Activated T-cell treated with anti-CD3 and anti-CD28 coated beads, Interleukin-2, amount 50 U/mL, for 72 hours (primary cell): ENCODE measurements at regions not wholly inside any gene's neighbourhood (a gene's known extent, or its start where the extent isn't known, plus 50 kb on each side); places are given as distances from the start of the nearest gene placed in this dataset.

ENCODE experiments used
- ATAC-seq, 2 donors: fragments of 150-1000 bp; cut with Tn5 transposase; replicated peaks in 1 of 2; 2 replicates each; pipeline ENCODE4 v1.10.0; 2021; ENCODE audit warnings: moderate library complexity in 2 of 2, mild to moderate bottlenecking in 1 of 2
- DNase-seq, 2 donors: peaks; one replicate each; pipeline ENCODE4 v3.0.0; 2021 to 2022; ENCODE audit warnings: mixed read lengths in 1 of 2
- H3K27ac Mint-ChIP-seq: one replicate; pipeline ENCODE4 v1.8.0; 2022; ENCODE audit warnings: mild to moderate bottlenecking, moderate library complexity, mixed read lengths
- H3K27me3 Mint-ChIP-seq: one replicate; pipeline ENCODE4 v1.8.0; 2022; ENCODE audit warnings: low read depth, mixed read lengths
- H3K36me3 Mint-ChIP-seq, 2 donors: one replicate each; pipeline ENCODE4 v1.8.0; 2022; ENCODE audit warnings: mixed read lengths in 2 of 2, mild to moderate bottlenecking in 1 of 2; ENCODE audit not compliant: insufficient read depth in 2 of 2
- H3K4me1 Mint-ChIP-seq: one replicate; pipeline ENCODE4 v1.8.0; 2022; ENCODE audit warnings: low read depth, mixed read lengths
- H3K4me3 Mint-ChIP-seq, 2 donors: one replicate each; pipeline ENCODE4 v1.8.0; 2022; ENCODE audit warnings: mild to moderate bottlenecking in 2 of 2, mixed read lengths in 2 of 2, moderate library complexity in 2 of 2
- H3K9me3 Mint-ChIP-seq, 2 donors: one replicate each; pipeline ENCODE4 v1.8.0; 2022; ENCODE audit warnings: mixed read lengths in 2 of 2

DNA sequence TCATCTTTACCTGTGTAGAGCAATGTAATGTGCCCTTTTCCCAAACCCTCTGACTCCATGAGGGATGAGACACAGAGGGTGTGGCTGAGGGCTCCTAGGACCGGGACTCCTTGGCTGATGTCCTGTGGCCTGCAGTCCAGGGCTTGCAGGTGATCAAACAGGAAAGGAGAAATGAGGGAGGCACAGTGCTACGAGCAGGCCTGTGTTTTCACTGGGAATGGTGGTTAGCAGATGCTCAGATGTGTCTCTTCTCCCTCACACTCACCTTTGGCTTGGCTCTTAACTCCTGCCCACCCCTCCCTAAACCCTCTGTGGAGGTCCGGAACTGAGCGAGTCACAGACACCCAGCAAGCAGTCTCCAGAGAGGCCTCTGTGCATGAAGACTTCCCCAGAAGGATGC is 254.4 kb downstream of the DAD1 start:
- no peak for ATAC-seq
- no peaks in the 10 kb centered on the region for H3K36me3 Mint-ChIP-seq
- no peak for DNase-seq
- no peak overlapping the region for H3K27ac Mint-ChIP-seq
- H3K4me3 Mint-ChIP-seq = no peak overlapping the region
- no peaks in the 10 kb centered on the region for H3K4me1 Mint-ChIP-seq
- H3K27me3 Mint-ChIP-seq = no peaks in the 10 kb centered on the region
- no peaks in the 10 kb centered on the region for H3K9me3 Mint-ChIP-seq

GRCh38 chr14:22334275-22334577 is 254.8 kb downstream of the DAD1 start:
- Mint-ChIP-seq H3K4me1 (no peaks in the 10 kb centered on the region), H3K9me3 (no peaks in the 10 kb centered on the region), H3K36me3 (no peaks in the 10 kb centered on the region), H3K27me3 (no peaks in the 10 kb centered on the region), H3K4me3 (no peak overlapping the region), H3K27ac (no peak overlapping the region)
- DNase-seq (no peak), ATAC-seq (no peak)

GRCh38 chr14:22333422-22334274 is 255.4 kb downstream of the DAD1 start:
- DNase-seq = no peak
- no peak for ATAC-seq
- H3K4me3 Mint-ChIP-seq = no peak overlapping the region

GRCh38 chr14:22332686-22333421 is 256.2 kb downstream of the DAD1 start:
- Mint-ChIP-seq H3K27ac (no peak overlapping the region), H3K27me3 (no peaks in the 10 kb centered on the region), H3K9me3 (no peaks in the 10 kb centered on the region), H3K4me1 (no peaks in the 10 kb centered on the region), H3K36me3 (no peaks in the 10 kb centered on the region), H3K4me3 (no peak overlapping the region)
- DNase-seq (no peak), ATAC-seq (no peak)

More at GRCh38 chr14:22333422-22334274, 255.4 kb downstream of the DAD1 start:
- Mint-ChIP-seq H3K27me3 (no peaks in the 10 kb centered on the region), H3K27ac (no peak overlapping the region), H3K36me3 (no peaks in the 10 kb centered on the region), H3K4me1 (no peaks in the 10 kb centered on the region), H3K9me3 (no peaks in the 10 kb centered on the region)

GRCh38 chr14:22329371-22329770 is 259.7 kb downstream of the DAD1 start:
- Mint-ChIP-seq H3K27ac (no peak overlapping the region), H3K4me3 (no peak overlapping the region), H3K9me3 (no peaks in the 10 kb centered on the region), H3K36me3 (no peaks in the 10 kb centered on the region), H3K4me1 (no peaks in the 10 kb centered on the region), H3K27me3 (no peaks in the 10 kb centered on the region)
- ATAC-seq (no peak), DNase-seq (no peak)

DNA sequence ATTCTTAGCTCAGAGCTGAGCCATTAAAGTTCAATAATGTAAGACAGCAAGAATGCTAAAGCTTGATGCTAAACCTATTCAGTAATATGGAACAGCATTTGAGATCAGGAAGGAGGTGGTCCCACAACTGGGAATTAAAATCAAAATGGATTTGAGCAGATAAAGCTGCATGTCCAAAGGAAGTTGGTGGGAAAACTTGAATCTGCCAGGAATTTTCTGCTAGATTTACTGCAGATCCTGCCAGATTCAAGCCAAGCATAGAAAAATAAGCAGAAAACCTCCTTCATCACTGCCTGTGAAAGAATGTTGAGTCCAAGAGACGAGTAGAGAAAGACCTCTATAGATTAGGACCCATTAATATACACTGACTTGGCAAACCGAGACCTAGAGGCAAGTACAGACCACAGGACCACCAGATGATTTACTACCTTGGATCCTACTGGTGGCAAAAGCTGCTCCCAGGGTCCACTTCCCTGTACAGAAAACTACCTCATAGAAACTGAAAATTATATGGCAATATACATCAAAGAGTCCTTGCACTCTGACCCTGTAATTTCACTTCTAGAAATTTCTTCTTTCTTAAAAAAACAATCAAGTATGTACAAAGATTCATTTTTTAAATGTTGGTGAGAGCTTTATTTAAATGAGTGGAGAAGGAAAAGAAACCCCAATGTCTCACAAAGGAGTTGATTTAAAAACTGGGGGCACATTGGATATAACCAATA is 263.2 kb downstream of the DAD1 start:
- no peak for DNase-seq
- no peaks in the 10 kb centered on the region for H3K9me3 Mint-ChIP-seq
- no peak overlapping the region for H3K27ac Mint-ChIP-seq
- H3K36me3 Mint-ChIP-seq = no peaks in the 10 kb centered on the region
- no peak for ATAC-seq
- H3K4me1 Mint-ChIP-seq = no peaks in the 10 kb centered on the region
- H3K27me3 Mint-ChIP-seq = no peaks in the 10 kb centered on the region
- no peak overlapping the region for H3K4me3 Mint-ChIP-seq

GRCh38 chr14:22320362-22320750 is 268.7 kb downstream of the DAD1 start:
- Mint-ChIP-seq H3K9me3 (no peaks in the 10 kb centered on the region), H3K36me3 (no peaks in the 10 kb centered on the region), H3K27ac (no peak overlapping the region), H3K4me1 (no peaks in the 10 kb centered on the region), H3K27me3 (no peaks in the 10 kb centered on the region), H3K4me3 (peak overlapping the region; percentile 65 to 76)
- DNase-seq = no peak
- no peak for ATAC-seq

DNA sequence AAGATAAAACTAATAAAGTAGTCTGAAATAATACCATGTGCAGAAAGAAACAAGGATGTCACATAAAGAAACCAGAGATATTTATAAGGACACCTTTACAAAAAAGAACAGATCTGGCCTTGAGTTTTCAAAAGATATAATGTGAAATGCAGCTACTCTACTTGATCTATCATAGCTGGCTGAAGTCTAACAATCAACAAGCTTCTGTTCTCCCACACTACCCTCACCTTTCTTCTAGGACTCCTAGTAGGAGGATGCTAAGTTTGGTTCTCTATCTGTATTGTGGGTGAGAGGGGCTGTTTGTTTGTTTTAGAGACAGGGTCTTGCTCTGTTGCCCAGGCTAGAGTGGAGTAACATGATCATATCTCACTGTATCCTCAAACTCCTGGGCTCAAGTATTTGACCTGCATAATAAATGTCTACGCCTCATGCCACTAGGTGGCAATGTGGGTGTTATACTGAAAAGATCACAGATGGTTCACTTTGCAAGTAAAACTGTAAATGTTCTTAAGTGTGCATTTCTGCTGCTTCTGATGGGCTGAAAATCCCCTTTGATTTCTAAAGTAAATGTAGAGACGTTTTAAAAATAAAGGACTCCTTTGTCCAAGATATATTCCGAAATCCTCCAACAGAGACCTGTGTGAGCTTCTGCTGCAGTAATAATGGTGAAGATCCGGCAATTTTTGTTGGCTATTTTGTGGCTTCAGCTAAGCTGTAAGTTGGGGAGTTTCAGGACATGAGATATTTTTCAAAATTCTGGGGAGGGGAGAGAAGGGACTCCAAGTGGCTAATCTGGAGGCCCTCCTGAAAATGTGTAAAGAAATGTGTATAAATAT is 269.3 kb downstream of the DAD1 start:
- no peaks in the 10 kb centered on the region for H3K4me1 Mint-ChIP-seq
- DNase-seq = no peak
- peak overlapping the region; percentile 73 for H3K27ac Mint-ChIP-seq
- H3K9me3 Mint-ChIP-seq = no peaks in the 10 kb centered on the region
- peak; percentile 39 to 41 for ATAC-seq
- H3K4me3 Mint-ChIP-seq = peak overlapping the region; percentile 65 to 76
- H3K36me3 Mint-ChIP-seq = no peaks in the 10 kb centered on the region
- H3K27me3 Mint-ChIP-seq = no peaks in the 10 kb centered on the region

GRCh38 chr14:22318951-22319350 is 270.1 kb downstream of the DAD1 start:
- DNase-seq = no peak
- Mint-ChIP-seq H3K4me1 (no peaks in the 10 kb centered on the region), H3K4me3 (peak overlapping the region in 1 of 2 donors; percentile 76), H3K9me3 (no peaks in the 10 kb centered on the region), H3K27me3 (no peaks in the 10 kb centered on the region), H3K27ac (peak overlapping the region; percentile 86), H3K36me3 (no peaks in the 10 kb centered on the region)
- ATAC-seq = no peak

DNA sequence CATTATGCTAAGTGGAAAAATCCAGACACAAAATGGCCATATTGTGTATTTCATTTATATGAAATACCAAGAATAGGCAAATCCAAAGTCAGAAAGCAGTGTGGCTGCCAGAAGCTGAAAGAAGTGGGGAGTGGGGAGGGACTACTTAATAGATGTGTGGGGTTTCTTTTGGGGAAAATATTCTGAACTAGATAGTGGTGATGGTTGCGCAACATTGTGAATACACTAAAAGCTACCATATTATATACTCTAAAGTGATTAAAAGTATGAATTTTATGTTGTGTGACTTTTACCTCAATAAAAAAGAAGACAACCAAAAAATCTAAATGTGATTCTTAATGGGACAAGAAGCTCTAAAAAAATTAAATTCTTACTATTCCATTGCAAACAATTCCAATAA is 272.6 kb downstream of the DAD1 start:
- H3K9me3 Mint-ChIP-seq = no peaks in the 10 kb centered on the region
- H3K27me3 Mint-ChIP-seq = no peaks in the 10 kb centered on the region
- no peaks in the 10 kb centered on the region for H3K4me1 Mint-ChIP-seq
- H3K27ac Mint-ChIP-seq = no peak overlapping the region
- DNase-seq (no peak), ATAC-seq (no peak)
- no peak overlapping the region for H3K4me3 Mint-ChIP-seq
- no peaks in the 10 kb centered on the region for H3K36me3 Mint-ChIP-seq

DNA sequence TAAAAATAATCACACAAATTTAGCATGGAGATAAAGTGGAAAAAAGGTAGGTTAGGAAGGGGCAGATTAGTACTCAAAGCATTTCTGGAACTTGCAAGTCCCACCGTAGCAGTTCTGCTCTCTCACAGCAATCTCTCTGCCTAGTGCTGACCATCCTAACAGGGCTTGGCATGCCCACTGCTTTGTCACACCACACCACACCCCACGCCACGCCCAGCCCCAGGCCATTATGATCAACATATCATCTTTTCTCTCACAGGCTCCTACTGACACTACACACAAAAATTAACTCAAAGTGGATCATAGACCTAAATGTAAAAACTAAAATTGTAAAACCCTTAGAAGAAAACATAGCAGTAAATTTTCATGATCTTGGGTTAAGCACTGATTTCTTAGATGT is 273.7 kb downstream of the DAD1 start:
- ATAC-seq (no peak), DNase-seq (no peak)
- peak overlapping the region; percentile 57 for H3K27ac Mint-ChIP-seq
- H3K4me3 Mint-ChIP-seq = peak overlapping the region in 1 of 2 donors; percentile 15
- H3K9me3 Mint-ChIP-seq = no peaks in the 10 kb centered on the region
- H3K27me3 Mint-ChIP-seq = no peaks in the 10 kb centered on the region
- H3K4me1 Mint-ChIP-seq = no peaks in the 10 kb centered on the region
- no peaks in the 10 kb centered on the region for H3K36me3 Mint-ChIP-seq

DNA sequence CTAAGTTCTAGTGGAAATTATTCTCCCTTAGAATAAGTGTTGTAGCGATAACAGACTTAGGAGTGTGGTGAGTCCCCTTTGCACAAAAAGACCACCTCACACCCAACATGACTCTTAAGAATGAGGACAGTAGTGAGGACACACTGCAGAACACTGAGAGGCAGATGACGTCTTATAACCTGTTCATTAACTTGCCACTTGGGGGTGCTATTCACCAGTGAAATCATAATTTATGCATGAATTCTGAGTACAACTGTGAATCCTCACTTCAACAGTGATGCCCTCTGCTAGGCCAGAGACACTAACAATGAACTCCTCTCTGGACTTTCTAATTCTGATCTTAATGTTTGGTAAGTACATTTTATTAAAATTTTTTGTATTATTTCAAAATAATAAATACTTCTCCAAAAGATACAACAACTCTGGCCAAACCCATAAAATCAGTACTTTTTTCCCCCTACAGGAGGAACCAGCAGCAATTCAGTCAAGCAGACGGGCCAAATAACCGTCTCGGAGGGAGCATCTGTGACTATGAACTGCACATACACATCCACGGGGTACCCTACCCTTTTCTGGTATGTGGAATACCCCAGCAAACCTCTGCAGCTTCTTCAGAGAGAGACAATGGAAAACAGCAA is 274.7 kb downstream of the DAD1 start:
- DNase-seq = no peak
- Mint-ChIP-seq H3K9me3 (no peaks in the 10 kb centered on the region), H3K4me1 (no peaks in the 10 kb centered on the region), H3K36me3 (no peaks in the 10 kb centered on the region), H3K27ac (no peak overlapping the region), H3K4me3 (peak overlapping the region; percentile 52 to 66), H3K27me3 (no peaks in the 10 kb centered on the region)
- ATAC-seq = peak; percentile 47 to 54
